ENCODE measurements at regions not wholly inside any gene's neighbourhood (a gene's known extent, or its start where the extent isn't known, plus 50 kb on each side); places are given as distances from the start of the nearest gene placed in this dataset.

- Histone ChIP-seq H4K20me1 (ENCODE audit: insufficient read depth, low read length) (no peaks in the 10 kb centered on the region), H2AFZ (ENCODE audit: low read depth, low read length) (no peak overlapping the region), H3K27ac (ENCODE audit: low read depth, low read length) (no peak overlapping the region), H3K4me3 (ENCODE audit: insufficient read depth, low read depth, low read length) (no peak overlapping the region), H3K9ac (ENCODE audit: low read length) (no peak overlapping the region), H3K4me1 (ENCODE audit: insufficient read depth, low read length) (no peaks in the 10 kb centered on the region), H3K4me2 (ENCODE audit: low read length) (no peak overlapping the region), H3K9me3 (ENCODE audit: insufficient read depth, low read depth, low read length) (no peaks in the 10 kb centered on the region), H3K79me2 (ENCODE audit: insufficient read depth, low read length) (no peaks in the 10 kb centered on the region), H3K36me3 (ENCODE audit: insufficient read depth, low read length) (no peaks in the 10 kb centered on the region), H3K27me3 (ENCODE audit: insufficient read depth, low read length) (no peaks in the 10 kb centered on the region)
- FAIRE-seq: no peak
- Mint-ChIP-seq H3K9me3 (ENCODE audit: unreplicated experiment) (no peaks in the 10 kb centered on the region), H3K27ac (ENCODE audit: unreplicated experiment) (no peak overlapping the region), H3K4me3 (ENCODE audit: unreplicated experiment) (no peak overlapping the region), H3K27me3 (ENCODE audit: low read depth, unreplicated experiment) (no peaks in the 10 kb centered on the region), H3K4me1 (ENCODE audit: low read depth, unreplicated experiment) (no peaks in the 10 kb centered on the region), H3K36me3 (ENCODE audit: low read depth, unreplicated experiment) (no peaks in the 10 kb centered on the region)
- DNase-seq (ENCODE audit: low read depth): no peak
- no peak for TF ChIP-seq CTCF (IDR thresholded peaks at IDR 0.05; ENCODE audit: insufficient read depth, low read depth, low read length)
- no peak for TF ChIP-seq EZH2 (IDR thresholded peaks at IDR 0.05; ENCODE audit: insufficient read depth, low read length)
Observed at GRCh38 chr3:146991907-146992306, 386.8 kb upstream of the PLSCR5 start.

GRCh38 chr3:146975476-146975875 lies 370.3 kb upstream of the PLSCR5 start:
- Histone ChIP-seq H3K4me2 (ENCODE audit: low read length) (no peak overlapping the region), H3K79me2 (ENCODE audit: insufficient read depth, low read length) (no peaks in the 10 kb centered on the region), H3K36me3 (ENCODE audit: insufficient read depth, low read length) (no peaks in the 10 kb centered on the region), H3K9ac (ENCODE audit: low read length) (no peak overlapping the region), H3K27me3 (ENCODE audit: insufficient read depth, low read length) (no peaks in the 10 kb centered on the region), H3K4me1 (ENCODE audit: insufficient read depth, low read length) (no peaks in the 10 kb centered on the region), H3K9me3 (ENCODE audit: insufficient read depth, low read depth, low read length) (no peaks in the 10 kb centered on the region), H3K4me3 (ENCODE audit: insufficient read depth, low read depth, low read length) (no peak overlapping the region), H2AFZ (ENCODE audit: low read depth, low read length) (no peak overlapping the region), H3K27ac (ENCODE audit: low read depth, low read length) (no peak overlapping the region), H4K20me1 (ENCODE audit: insufficient read depth, low read length) (no peaks in the 10 kb centered on the region)
- FAIRE-seq: no peak
- Mint-ChIP-seq H3K4me1 (ENCODE audit: low read depth, unreplicated experiment) (no peaks in the 10 kb centered on the region), H3K4me3 (ENCODE audit: unreplicated experiment) (no peak overlapping the region), H3K36me3 (ENCODE audit: low read depth, unreplicated experiment) (no peaks in the 10 kb centered on the region), H3K27ac (ENCODE audit: unreplicated experiment) (no peak overlapping the region), H3K9me3 (ENCODE audit: unreplicated experiment) (no peaks in the 10 kb centered on the region), H3K27me3 (ENCODE audit: low read depth, unreplicated experiment) (no peaks in the 10 kb centered on the region)
- no peak for DNase-seq (ENCODE audit: low read depth)
- TF ChIP-seq CTCF (IDR thresholded peaks at IDR 0.05; ENCODE audit: insufficient read depth, low read depth, low read length): no peak
- no peak for TF ChIP-seq EZH2 (IDR thresholded peaks at IDR 0.05; ENCODE audit: insufficient read depth, low read length)

- no peak for FAIRE-seq
- Histone ChIP-seq H3K4me1 (ENCODE audit: insufficient read depth, low read length) (no peaks in the 10 kb centered on the region), H3K9me3 (ENCODE audit: insufficient read depth, low read depth, low read length) (no peaks in the 10 kb centered on the region), H3K4me2 (ENCODE audit: low read length) (no peak overlapping the region), H3K27ac (ENCODE audit: low read depth, low read length) (no peak overlapping the region), H3K9ac (ENCODE audit: low read length) (no peak overlapping the region), H3K4me3 (ENCODE audit: insufficient read depth, low read depth, low read length) (no peak overlapping the region), H3K36me3 (ENCODE audit: insufficient read depth, low read length) (no peaks in the 10 kb centered on the region), H2AFZ (ENCODE audit: low read depth, low read length) (no peak overlapping the region), H3K27me3 (ENCODE audit: insufficient read depth, low read length) (no peaks in the 10 kb centered on the region), H4K20me1 (ENCODE audit: insufficient read depth, low read length) (no peaks in the 10 kb centered on the region), H3K79me2 (ENCODE audit: insufficient read depth, low read length) (no peaks in the 10 kb centered on the region)
- no peaks in the 10 kb centered on the region for H3K27me3 Mint-ChIP-seq (ENCODE audit: low read depth, unreplicated experiment)
- H3K4me3 Mint-ChIP-seq (ENCODE audit: unreplicated experiment): no peak overlapping the region
- no peaks in the 10 kb centered on the region for H3K9me3 Mint-ChIP-seq (ENCODE audit: unreplicated experiment)
- peaks cover under 1% of the 10 kb centered on the region for H3K4me1 Mint-ChIP-seq (ENCODE audit: low read depth, unreplicated experiment)
- H3K36me3 Mint-ChIP-seq (ENCODE audit: low read depth, unreplicated experiment): no peaks in the 10 kb centered on the region
- DNase-seq (ENCODE audit: low read depth): no peak
- TF ChIP-seq CTCF (IDR thresholded peaks at IDR 0.05; ENCODE audit: insufficient read depth, low read depth, low read length) (no peak), EZH2 (IDR thresholded peaks at IDR 0.05; ENCODE audit: insufficient read depth, low read length) (no peak)
- H3K27ac Mint-ChIP-seq (ENCODE audit: unreplicated experiment): no peak overlapping the region
Observed at GRCh38 chr3:146975032-146975431, 369.9 kb upstream of the PLSCR5 start.
